HEK293T (cell line): ENCODE measurements at regions not wholly inside any gene's neighbourhood (a gene's known extent, or its start where the extent isn't known, plus 50 kb on each side); places are given as distances from the start of the nearest gene placed in this dataset.

ENCODE experiments used
- CTCF ChIA-PET: fragments of 350-600 bp; formaldehyde crosslinking; extraction: SDS; loops from one replicate; lab custom pipeline; 2021; ENCODE audit warnings: antibody characterized with exemption, inconsistent platforms; lab: Yijun Ruan, JAX
- POLR2A ChIA-PET: fragments of 350-600 bp; formaldehyde crosslinking; extraction: SDS; loops from one replicate; lab custom pipeline; 2020; ENCODE audit warnings: antibody characterized with exemption, inconsistent platforms; lab: Yijun Ruan, JAX
- DNase-seq: peaks from one replicate; pipeline ENCODE4 v3.0.0; 2012; ENCODE audit warnings: mixed read lengths; ENCODE audit errors: extremely low spot score
- ARNT ChIP-seq: fragments of 450-650 bp; IDR thresholded peaks from 2 replicates; pipeline ENCODE4 v1.6.1; 2017; ENCODE audit warnings: mild to moderate bottlenecking
- BHLHE40 ChIP-seq: fragments of 450-650 bp; IDR thresholded peaks from 2 replicates; pipeline ENCODE4 v1.6.1; 2016; ENCODE audit warnings: mild to moderate bottlenecking, moderate library complexity, borderline replicate concordance
- CTBP1 ChIP-seq: fragments of 450-650 bp; IDR thresholded peaks from 2 replicates; pipeline ENCODE4 v1.6.1; 2016; ENCODE audit warnings: borderline replicate concordance
- ELF4 ChIP-seq: fragments of 450-650 bp; IDR thresholded peaks from 2 replicates; pipeline ENCODE4 v1.6.1; 2017; ENCODE audit warnings: antibody characterized with exemption
- FOXA1 ChIP-seq: fragments of 450-650 bp; IDR thresholded peaks from 2 replicates; pipeline ENCODE4 v1.6.1; 2016; ENCODE audit warnings: mild to moderate bottlenecking
- FOXK2 ChIP-seq: fragments of 450-650 bp; IDR thresholded peaks from 2 replicates; pipeline ENCODE4 v1.6.1; 2016; ENCODE audit warnings: mild to moderate bottlenecking
- FOXM1 ChIP-seq: fragments of 450-650 bp; IDR thresholded peaks from 2 replicates; pipeline ENCODE4 v1.6.1; 2017; ENCODE audit warnings: mild to moderate bottlenecking, borderline replicate concordance
- HDGF ChIP-seq: fragments of 450-650 bp; IDR thresholded peaks from 2 replicates; pipeline ENCODE4 v1.6.1; 2017; ENCODE audit warnings: antibody characterized with exemption, borderline replicate concordance
- L3MBTL2 ChIP-seq: fragments of 450-650 bp; conservative IDR thresholded peaks from 2 replicates; pipeline ENCODE4 v1.6.1; 2016; ENCODE audit warnings: mild to moderate bottlenecking
- LEF1 ChIP-seq: fragments of 450-650 bp; IDR thresholded peaks from 2 replicates; pipeline ENCODE4 v1.6.1; 2017; ENCODE audit warnings: mild to moderate bottlenecking, borderline replicate concordance
- NFRKB ChIP-seq: fragments of 450-650 bp; IDR thresholded peaks from 2 replicates; pipeline ENCODE4 v1.6.1; 2016; ENCODE audit warnings: mild to moderate bottlenecking, moderate library complexity
- SP1 ChIP-seq: fragments of 450-650 bp; IDR thresholded peaks from 2 replicates; pipeline ENCODE4 v1.6.1; 2017
- SUZ12 ChIP-seq: fragments of 450-650 bp; IDR thresholded peaks from 2 replicates; pipeline ENCODE4 v1.6.1; 2016; ENCODE audit warnings: mild to moderate bottlenecking
- TARDBP ChIP-seq: fragments of 450-650 bp; IDR thresholded peaks from 2 replicates; pipeline ENCODE4 v1.6.1; 2016
- ZNF384 ChIP-seq: fragments of 450-650 bp; IDR thresholded peaks from 2 replicates; pipeline ENCODE4 v1.6.1; 2016
- TF ChIP-seq, protein P1 (sequence below): fragments of 450-650 bp; IDR thresholded peaks from 2 replicates; pipeline ENCODE4 v1.6.1; 2016

GRCh38 chr18:29465526-29465925, 1288.6 kb upstream of the CDH2 start:
- TF ChIP-seq ARNT (no peak), L3MBTL2 (no peak), TARDBP (no peak), ZNF384 (no peak), HDGF (no peak), LEF1 (no peak), FOXA1 (no peak), NFRKB (no peak), SUZ12 (no peak), FOXM1 (no peak), ELF4 (no peak), SP1 (no peak), FOXK2 (no peak), CTBP1 (no peak), BHLHE40 (no peak)
- TF ChIP-seq, protein P1, sequence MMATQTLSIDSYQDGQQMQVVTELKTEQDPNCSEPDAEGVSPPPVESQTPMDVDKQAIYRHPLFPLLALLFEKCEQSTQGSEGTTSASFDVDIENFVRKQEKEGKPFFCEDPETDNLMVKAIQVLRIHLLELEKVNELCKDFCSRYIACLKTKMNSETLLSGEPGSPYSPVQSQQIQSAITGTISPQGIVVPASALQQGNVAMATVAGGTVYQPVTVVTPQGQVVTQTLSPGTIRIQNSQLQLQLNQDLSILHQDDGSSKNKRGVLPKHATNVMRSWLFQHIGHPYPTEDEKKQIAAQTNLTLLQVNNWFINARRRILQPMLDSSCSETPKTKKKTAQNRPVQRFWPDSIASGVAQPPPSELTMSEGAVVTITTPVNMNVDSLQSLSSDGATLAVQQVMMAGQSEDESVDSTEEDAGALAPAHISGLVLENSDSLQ, result no peak
- CTCF ChIA-PET, result no interaction called here
- no peak for DNase-seq
- POLR2A ChIA-PET, result no interaction called here

DNA sequence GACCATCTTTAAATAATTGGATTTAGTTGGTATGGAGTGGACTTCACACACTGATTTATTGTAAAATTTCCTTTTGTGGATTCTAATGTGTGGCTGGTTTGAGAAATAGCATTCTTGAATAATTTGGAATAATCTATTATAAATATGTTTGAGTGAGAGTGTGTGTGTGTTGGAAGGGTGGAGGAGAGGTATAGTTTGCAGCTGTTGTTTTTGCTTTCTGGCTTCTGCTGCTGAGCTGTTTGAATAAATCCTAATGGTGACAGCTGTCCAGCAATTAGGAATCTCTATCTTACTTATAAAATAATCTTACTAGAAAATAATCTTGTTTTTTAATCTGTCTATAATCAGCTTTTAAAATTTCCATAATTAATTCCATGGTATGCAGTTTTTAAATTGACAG, 1283.0 kb upstream of the CDH2 start:
- TF ChIP-seq LEF1 (no peak), CTBP1 (no peak), ARNT (no peak), BHLHE40 (no peak), FOXK2 (no peak), HDGF (no peak), L3MBTL2 (no peak), NFRKB (no peak), FOXM1 (no peak), FOXA1 (no peak), TARDBP (no peak), SUZ12 (no peak), ELF4 (no peak), ZNF384 (no peak), SP1 (no peak)
- TF ChIP-seq, protein P1, result no peak
- ChIA-PET CTCF (no interaction called here), POLR2A (no interaction called here)
- no peak for DNase-seq

DNA sequence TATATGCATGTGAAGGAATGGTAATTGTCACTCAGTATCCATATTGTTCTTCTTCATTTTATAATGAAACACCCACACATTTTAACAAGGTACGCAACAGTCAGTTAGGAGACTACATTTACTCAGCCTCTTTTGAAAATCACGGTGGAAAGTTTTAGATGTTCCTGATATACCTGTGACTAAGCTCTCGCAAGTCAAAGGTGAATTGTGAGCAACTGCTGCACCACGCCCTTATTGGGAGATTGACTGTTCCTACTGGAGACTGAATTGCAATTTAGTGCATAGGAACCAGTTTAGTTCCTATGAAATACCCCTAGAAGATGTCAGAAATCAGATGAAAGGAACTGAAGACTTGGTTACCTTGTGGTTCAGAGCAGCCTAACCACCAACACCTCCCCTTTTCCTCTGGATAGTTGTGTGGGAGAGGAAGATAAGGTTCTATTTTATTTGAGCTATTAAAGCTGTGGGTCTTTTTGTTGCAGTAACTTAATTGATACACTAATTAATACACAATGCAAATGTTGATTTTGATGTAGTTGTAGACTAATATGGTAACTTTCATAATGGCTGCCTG, 1280.5 kb upstream of the CDH2 start:
- no peak for DNase-seq
- TF ChIP-seq SP1 (no peak), BHLHE40 (no peak)
- CTCF ChIA-PET, result no interaction called here
- POLR2A ChIA-PET, result no interaction called here

- POLR2A ChIA-PET, result no interaction called here
- TF ChIP-seq SP1 (no peak), LEF1 (no peak)
- DNase-seq, result no peak
- CTCF ChIA-PET, result no interaction called here
These were observed 1272.5 kb upstream of the CDH2 start for GRCh38 chr18:29449424-29449823.

GRCh38 chr18:29439398-29439797, 1262.5 kb upstream of the CDH2 start:
- ChIA-PET POLR2A (no interaction called here), CTCF (interaction anchor here (0.6 kb wide), 1 partner anchor 1316 kb away, joined by 4 read pairs; no protein-coding TSS in a partner anchor)
- TF ChIP-seq CTBP1, result no peak
- no peak for TF ChIP-seq ARNT
- TF ChIP-seq, protein P1, result no peak
- TF ChIP-seq ZNF384, result no peak
- no peak for TF ChIP-seq ELF4
- peak; percentile 6 for DNase-seq

DNA sequence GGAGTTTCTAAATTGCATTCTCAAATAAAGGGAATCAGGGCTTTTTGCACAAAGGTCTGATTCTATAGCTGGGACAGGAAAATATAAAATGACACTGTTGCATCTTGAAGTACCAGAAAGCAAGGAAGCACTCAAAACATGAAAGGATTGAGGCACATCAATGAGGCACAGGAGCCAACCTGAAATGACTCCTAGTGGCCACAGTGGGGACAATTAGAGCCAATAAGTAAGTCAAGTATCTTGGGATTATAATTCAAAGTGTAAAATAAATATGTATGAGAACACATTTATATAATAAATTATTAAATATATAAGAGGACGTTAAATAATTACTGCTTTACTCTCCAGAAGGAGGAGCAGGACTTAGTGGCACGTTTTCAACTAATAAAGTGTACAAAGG, 1259.5 kb upstream of the CDH2 start:
- ChIA-PET CTCF (no interaction called here), POLR2A (no interaction called here)
- DNase-seq, result no peak
- TF ChIP-seq FOXM1, result no peak
- TF ChIP-seq LEF1, result no peak

- TF ChIP-seq CTBP1, result no peak
- no peak for TF ChIP-seq L3MBTL2
- no peak for TF ChIP-seq ELF4
- TF ChIP-seq SUZ12, result no peak
- no peak for TF ChIP-seq BHLHE40
- no peak for TF ChIP-seq TARDBP
- TF ChIP-seq ARNT, result no peak
- no peak for TF ChIP-seq FOXK2
- POLR2A ChIA-PET, result no interaction called here
- no peak for DNase-seq
- CTCF ChIA-PET, result no interaction called here
These were observed 1257.7 kb upstream of the CDH2 start for GRCh38 chr18:29434650-29435049.
